SK-N-SH treated with all-trans-retinoic acid at 6 μM for 48 hours (cell line): ENCODE measurements at regions not wholly inside any gene's neighbourhood (a gene's known extent, or its start where the extent isn't known, plus 50 kb on each side); places are given as distances from the start of the nearest gene placed in this dataset.

Source experiments
- ATAC-seq: fragments of 200-7000 bp; cut with Tn5 transposase; 3 replicates; pipeline ENCODE4 v1.9.1; 2020; ENCODE audit warnings: mild to moderate bottlenecking, moderate library complexity
- ARNTL ChIP-seq: fragments of 450-650 bp; formaldehyde crosslinking; IDR thresholded peaks from 2 replicates; pipeline ENCODE4 v1.5.0; 2020; ENCODE audit warnings: low read depth, mild to moderate bottlenecking, moderate library complexity, borderline replicate concordance
- BACH2 ChIP-seq: fragments of 250-450 bp; sonication (Bioruptor Pico); IDR thresholded peaks from 2 replicates; pipeline ENCODE4 v1.9.0; 2021; ENCODE audit warnings: mild to moderate bottlenecking, borderline replicate concordance
- CREB5 ChIP-seq: fragments of 250-450 bp; sonication (Bioruptor Pico); IDR thresholded peaks from 2 replicates; pipeline ENCODE4 v1.5.1; 2020; ENCODE audit warnings: low read depth, mild to moderate bottlenecking, moderate library complexity
- CSDC2 ChIP-seq: fragments of 250-450 bp; sonication (Bioruptor Pico); IDR thresholded peaks from 2 replicates; pipeline ENCODE4 v1.5.0; 2020; ENCODE audit warnings: mild to moderate bottlenecking, moderate library complexity
- CSRNP3 ChIP-seq: fragments of 250-450 bp; sonication (Bioruptor Pico); IDR thresholded peaks from 2 replicates; pipeline ENCODE4 v1.5.1; 2021; ENCODE audit warnings: mild to moderate bottlenecking, moderate library complexity
- ESRRG ChIP-seq: fragments of 250-450 bp; sonication (Bioruptor Pico); IDR thresholded peaks from 2 replicates; pipeline ENCODE4 v1.6.1; 2021; ENCODE audit warnings: mild to moderate bottlenecking
- GLIS3 ChIP-seq: fragments of 250-450 bp; sonication (Bioruptor Pico); IDR thresholded peaks from 2 replicates; pipeline ENCODE4 v1.5.0; 2020; ENCODE audit warnings: mild to moderate bottlenecking, moderate library complexity
- ISL1 ChIP-seq: fragments of 250-450 bp; sonication (Bioruptor Pico); IDR thresholded peaks from 2 replicates; pipeline ENCODE4 v2.1.2; 2022; ENCODE audit warnings: mild to moderate bottlenecking, moderate library complexity
- OSR1 ChIP-seq: fragments of 250-450 bp; sonication (Bioruptor Pico); IDR thresholded peaks from 2 replicates; pipeline ENCODE4 v1.8.0; 2022; ENCODE audit warnings: moderate library complexity, mild to moderate bottlenecking, inconsistent platforms
- POU6F1 ChIP-seq: fragments of 250-450 bp; sonication (Bioruptor Pico); IDR thresholded peaks from 2 replicates; pipeline ENCODE4 v1.8.0; 2021; ENCODE audit warnings: low read depth, mild to moderate bottlenecking, moderate library complexity, borderline replicate concordance
- PPARA ChIP-seq: fragments of 250-450 bp; sonication (Bioruptor Pico); IDR thresholded peaks from 2 replicates; pipeline ENCODE4 v1.5.0; 2020; ENCODE audit warnings: mild to moderate bottlenecking, borderline replicate concordance
- SNAI2 ChIP-seq: fragments of 250-450 bp; sonication (Bioruptor Pico); IDR thresholded peaks from 2 replicates; pipeline ENCODE4 v1.5.0; 2020; ENCODE audit warnings: mild to moderate bottlenecking, moderate library complexity
- TCF4 ChIP-seq: fragments of 250-450 bp; sonication (Bioruptor Pico); IDR thresholded peaks from 2 replicates; pipeline ENCODE4 v1.8.0; 2021; ENCODE audit warnings: mild to moderate bottlenecking, moderate library complexity, borderline replicate concordance
- TOX ChIP-seq: fragments of 250-450 bp; sonication (Bioruptor Pico); IDR thresholded peaks from 2 replicates; pipeline ENCODE4 v1.8.0; 2021; ENCODE audit warnings: mild to moderate bottlenecking, moderate library complexity, borderline replicate concordance
- TSHZ2 ChIP-seq: fragments of 250-450 bp; sonication (Bioruptor Pico); IDR thresholded peaks from 2 replicates; pipeline ENCODE4 v1.5.0; 2020; ENCODE audit warnings: mild to moderate bottlenecking, moderate library complexity
- ZC3H10 ChIP-seq: fragments of 250-450 bp; sonication (Bioruptor Pico); IDR thresholded peaks from 2 replicates; pipeline ENCODE4 v1.5.1; 2021; ENCODE audit warnings: mild to moderate bottlenecking, moderate library complexity
- ZFP3 ChIP-seq: fragments of 250-450 bp; sonication (Bioruptor Pico); IDR thresholded peaks from 2 replicates; pipeline ENCODE4 v1.5.0; 2020; ENCODE audit warnings: mild to moderate bottlenecking, moderate library complexity
- ZFP30 ChIP-seq: fragments of 450-650 bp; formaldehyde crosslinking; IDR thresholded peaks from 2 replicates; pipeline ENCODE4 v1.5.0; 2022; ENCODE audit warnings: mild to moderate bottlenecking, moderate library complexity
- ZNF565 ChIP-seq: fragments of 450-650 bp; formaldehyde crosslinking; conservative IDR thresholded peaks from 2 replicates; pipeline ENCODE4 v1.5.0; 2020; ENCODE audit warnings: low read depth, mild to moderate bottlenecking, moderate library complexity
- ZNF70 ChIP-seq: fragments of 450-650 bp; formaldehyde crosslinking; IDR thresholded peaks from 2 replicates; pipeline ENCODE4 v1.5.0; 2020; ENCODE audit warnings: mild to moderate bottlenecking, moderate library complexity
- ZNF8 ChIP-seq: fragments of 450-650 bp; formaldehyde crosslinking; IDR thresholded peaks from 2 replicates; pipeline ENCODE4 v1.5.0; 2020; ENCODE audit warnings: mild to moderate bottlenecking, moderate library complexity

- no peak for TF ChIP-seq ZFP30 (CRISPR knock-in tag)
- TF ChIP-seq ZNF565 (CRISPR knock-in tag): no peak
- TF ChIP-seq ESRRG (CRISPR knock-in tag): no peak
- TF ChIP-seq TOX (CRISPR knock-in tag): no peak
- TF ChIP-seq ZFP3 (CRISPR knock-in tag): no peak
- no peak for TF ChIP-seq GLIS3 (CRISPR knock-in tag)
- no peak for TF ChIP-seq PPARA (CRISPR knock-in tag)
- TF ChIP-seq ARNTL (CRISPR knock-in tag): no peak
- ATAC-seq: no peak
These were observed 118.4 kb upstream of the FZD10 start for GRCh38 chr12:130043685-130044406.

GRCh38 chr12:130044991-130045621 lies 117.2 kb upstream of the FZD10 start:
- no peak for TF ChIP-seq CREB5 (CRISPR knock-in tag)
- TF ChIP-seq ZNF8: no peak
- no peak for ATAC-seq

GRCh38 chr12:130049666-130050065 lies 112.6 kb upstream of the FZD10 start:
- no peak for ATAC-seq
- no peak for TF ChIP-seq ZNF565 (CRISPR knock-in tag)
- no peak for TF ChIP-seq POU6F1 (CRISPR knock-in tag)
- TF ChIP-seq OSR1 (CRISPR knock-in tag): no peak
- no peak for TF ChIP-seq TSHZ2
- no peak for TF ChIP-seq ZC3H10
- no peak for TF ChIP-seq BACH2 (CRISPR knock-in tag)
- no peak for TF ChIP-seq CSDC2
- TF ChIP-seq SNAI2 (CRISPR knock-in tag): no peak
- TF ChIP-seq ZNF8: no peak
- no peak for TF ChIP-seq CSRNP3 (CRISPR knock-in tag)
- TF ChIP-seq ISL1 (CRISPR knock-in tag): no peak
- no peak for TF ChIP-seq TOX (CRISPR knock-in tag)
- TF ChIP-seq TCF4: no peak
- no peak for TF ChIP-seq CREB5 (CRISPR knock-in tag)
- no peak for TF ChIP-seq ZNF70 (CRISPR knock-in tag)
- no peak for TF ChIP-seq PPARA (CRISPR knock-in tag)
